ENCODE measurements at regions not wholly inside any gene's neighbourhood (a gene's known extent, or its start where the extent isn't known, plus 50 kb on each side); places are given as distances from the start of the nearest gene placed in this dataset.

DNA sequence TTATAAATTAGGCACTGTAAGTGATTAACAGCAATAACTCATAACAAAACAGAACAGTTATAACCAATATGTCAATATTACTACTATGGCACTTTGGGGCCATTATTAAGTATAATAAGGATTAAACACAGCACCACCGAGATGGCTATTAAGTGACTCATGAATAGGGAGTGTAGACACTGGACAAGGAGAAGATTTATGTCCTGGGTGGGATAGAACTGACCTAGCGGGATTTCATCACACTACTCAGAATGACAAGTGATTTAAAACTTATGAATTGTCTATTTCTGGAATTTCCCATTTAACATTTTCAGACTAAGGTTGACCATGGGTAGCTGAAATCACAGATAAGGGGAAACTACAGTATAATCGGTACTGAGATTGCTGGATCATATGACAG, 79.0 kb upstream of the SLC7A1 start:
- Histone ChIP-seq H4K20me1 (replicated peaks; ENCODE audit: control insufficient read depth, extremely low read depth, insufficient read depth, low read length) (no peaks in the 10 kb centered on the region), H3K79me2 (ENCODE audit: control insufficient read depth, insufficient read depth, low read length) (no peaks in the 10 kb centered on the region), H3K27me3 (ENCODE audit: control insufficient read depth in 2 of 2, insufficient read depth in 2 of 2, low read length in 2 of 2) (no peaks in the 10 kb centered on the region), H3K4me1 (ENCODE audit: control insufficient read depth, extremely low read depth, insufficient read depth, low read length) (no peaks in the 10 kb centered on the region), H3K4me3 (replicated peaks in 1 of 3; ENCODE audit: insufficient read depth in 1 of 3, low read depth in 1 of 3, low read length in 3 of 3) (no peak overlapping the region), H2AFZ (ENCODE audit: low read depth, low read length) (no peak overlapping the region), H3K9me1 (replicated peaks; ENCODE audit: control insufficient read depth, extremely low read depth, insufficient read depth, low read length) (no peaks in the 10 kb centered on the region), H3K4me2 (ENCODE audit: insufficient read depth, low read length) (no peak overlapping the region), H3K36me3 (ENCODE audit: control insufficient read depth in 2 of 2, extremely low read depth in 1 of 2, insufficient read depth in 2 of 2, low read length in 2 of 2) (no peaks in the 10 kb centered on the region), H3K9me3 (replicated peaks; ENCODE audit: control insufficient read depth, insufficient read depth, low read length) (no peaks in the 10 kb centered on the region), H3K9ac (replicated peaks; ENCODE audit: extremely low read depth, insufficient read depth, low read length) (no peak overlapping the region), H3K27ac (ENCODE audit: insufficient read depth, low read depth, low read length) (no peak overlapping the region)
- BruUV-seq (replicated peaks): no TSS peak
- ChIA-PET CTCF (no interaction called here), POLR2A (no interaction called here)
- DNase-seq (ENCODE audit: low read depth, low spot score): no peak
- intact Hi-C loops (cut with micrococcal nuclease): no loop called here
- dilution Hi-C loops (cut with MboI; ENCODE audit: extremely low pct_ligation_motif_present, low sequenced_read_pairs): no loop called here
- no peak for FAIRE-seq
- no peak for TF ChIP-seq JUN (IDR thresholded peaks at IDR 0.05; ENCODE audit: borderline replicate concordance, insufficient read depth, insufficient read length, low read depth)
- TF ChIP-seq, protein P1, sequence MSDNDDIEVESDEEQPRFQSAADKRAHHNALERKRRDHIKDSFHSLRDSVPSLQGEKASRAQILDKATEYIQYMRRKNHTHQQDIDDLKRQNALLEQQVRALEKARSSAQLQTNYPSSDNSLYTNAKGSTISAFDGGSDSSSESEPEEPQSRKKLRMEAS (IDR thresholded peaks at IDR 0.05; ENCODE audit: insufficient read depth, insufficient read length): no peak
- TF ChIP-seq GATA2 (IDR thresholded peaks at IDR 0.05; ENCODE audit: insufficient read depth, insufficient read length, low read depth, low read length): no peak
- TF ChIP-seq FOS (IDR thresholded peaks at IDR 0.05; ENCODE audit: borderline replicate concordance, insufficient read depth, low read length): no peak
- no peak for TF ChIP-seq MYC (IDR thresholded peaks at IDR 0.05; ENCODE audit: low read depth, low read length)
- TF ChIP-seq, protein P2, sequence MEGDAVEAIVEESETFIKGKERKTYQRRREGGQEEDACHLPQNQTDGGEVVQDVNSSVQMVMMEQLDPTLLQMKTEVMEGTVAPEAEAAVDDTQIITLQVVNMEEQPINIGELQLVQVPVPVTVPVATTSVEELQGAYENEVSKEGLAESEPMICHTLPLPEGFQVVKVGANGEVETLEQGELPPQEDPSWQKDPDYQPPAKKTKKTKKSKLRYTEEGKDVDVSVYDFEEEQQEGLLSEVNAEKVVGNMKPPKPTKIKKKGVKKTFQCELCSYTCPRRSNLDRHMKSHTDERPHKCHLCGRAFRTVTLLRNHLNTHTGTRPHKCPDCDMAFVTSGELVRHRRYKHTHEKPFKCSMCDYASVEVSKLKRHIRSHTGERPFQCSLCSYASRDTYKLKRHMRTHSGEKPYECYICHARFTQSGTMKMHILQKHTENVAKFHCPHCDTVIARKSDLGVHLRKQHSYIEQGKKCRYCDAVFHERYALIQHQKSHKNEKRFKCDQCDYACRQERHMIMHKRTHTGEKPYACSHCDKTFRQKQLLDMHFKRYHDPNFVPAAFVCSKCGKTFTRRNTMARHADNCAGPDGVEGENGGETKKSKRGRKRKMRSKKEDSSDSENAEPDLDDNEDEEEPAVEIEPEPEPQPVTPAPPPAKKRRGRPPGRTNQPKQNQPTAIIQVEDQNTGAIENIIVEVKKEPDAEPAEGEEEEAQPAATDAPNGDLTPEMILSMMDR (IDR thresholded peaks at IDR 0.05; ENCODE audit: extremely low read depth in 1 of 2, insufficient read depth in 1 of 2, low read depth in 1 of 2, low read length in 2 of 2): no peak
- no peak for TF ChIP-seq EZH2 (IDR thresholded peaks at IDR 0.05; ENCODE audit: borderline replicate concordance, low read depth, low read length, severe bottlenecking)
- TF ChIP-seq POLR2AphosphoS5 (IDR thresholded peaks at IDR 0.05; ENCODE audit: insufficient read depth, low read depth, low read length): no peak
- TF ChIP-seq POLR2A (IDR thresholded peaks at IDR 0.05; ENCODE audit: low read depth, low read length): no peak
